Gastrocnemius medialis (tissue), 4 donors: ENCODE measurements at regions not wholly inside any gene's neighbourhood (a gene's known extent, or its start where the extent isn't known, plus 50 kb on each side); places are given as distances from the start of the nearest gene placed in this dataset.

ENCODE experiments used
- ATAC-seq, 2 donors: fragments of 150-250 bp; one replicate each; pipeline ENCODE4 v1.9.1; 2016
- DNase-seq, 2 donors: peaks; one replicate each; pipeline ENCODE4 v3.0.0-alpha.2; 2019
- H3K27ac ChIP-seq, 4 donors: fragments of 200-600 bp; sonication (generic); 1 replicate in 1 of 4; 2 replicates in 3 of 4; pipeline ENCODE4 v1.5.1; 2016 to 2018; ENCODE audit warnings: mild to moderate bottlenecking in 2 of 4, moderate library complexity in 1 of 4
- H3K27me3 ChIP-seq, 3 donors: fragments of 200-600 bp; sonication (generic) in 2 of 3; 1 replicate in 1 of 3; 2 replicates in 2 of 3; pipeline versions ENCODE4 v1.5.1 to v1.6.0; 2016 to 2019; ENCODE audit warnings: mild to moderate bottlenecking in 1 of 3, moderate library complexity in 1 of 3
- H3K36me3 ChIP-seq, 2 donors: fragments of 200-600 bp; sonication (generic) in 1 of 2; one replicate each; pipeline ENCODE4 v1.5.1; 2017 to 2018
- H3K4me1 ChIP-seq, 2 donors: fragments of 200-600 bp; sonication (generic) in 1 of 2; one replicate each; pipeline ENCODE4 v1.5.1; 2016 to 2017; ENCODE audit warnings: mild to moderate bottlenecking in 2 of 2
- H3K4me3 ChIP-seq, 4 donors: fragments of 200-600 bp; sonication (generic) in 3 of 4; 1 replicate in 1 of 4; 2 replicates in 3 of 4; pipeline ENCODE4 v1.5.1; 2016 to 2019; ENCODE audit warnings: mild to moderate bottlenecking in 2 of 4
- H3K9me3 ChIP-seq, 3 donors: fragments of 200-600 bp; sonication (generic) in 2 of 3; 1 replicate in 1 of 3; 2 replicates in 2 of 3; pipeline ENCODE4 v1.5.1; 2016 to 2019
- CTCF ChIP-seq, 5 experiments: fragments of 450-650 bp in 3 of 5; fragments of 200-600 bp in 2 of 5; sonication (generic) in 2 of 5; IDR thresholded peaks in 4 of 5; conservative IDR thresholded peaks in 1 of 5; 1 replicate in 4 of 5; 2 replicates in 1 of 5; pipeline ENCODE4 v1.5.1; 2016 to 2019; ENCODE audit warnings: antibody characterized with exemption in 5 of 5, mild to moderate bottlenecking in 3 of 5, moderate library complexity in 3 of 5
- POLR2A ChIP-seq, 2 donors: fragments of 450-650 bp; IDR thresholded peaks; one replicate each; pipeline ENCODE4 v1.6.1; 2017; ENCODE audit warnings: antibody characterized with exemption in 2 of 2, mild to moderate bottlenecking in 2 of 2, moderate library complexity in 2 of 2
- in situ Hi-C, 4 donors: fragments of 200-750 bp; cut with MboI; loops; one replicate each; pipeline versions ENCODE4 v1.15.0 to v1.8.0; 2017; ENCODE audit warnings: low sequenced_read_pairs in 4 of 4
- intact Hi-C: fragments of 100-400 bp; cut with DNase I; formaldehyde crosslinking; loops from one replicate; pipeline ENCODE4 v1.15.1; 2023; ENCODE audit warnings: low total_unique reads

GRCh38 chr7:98465022-98465421 is 64.1 kb upstream of the BAIAP2L1 start:
- no peak overlapping the region for H3K4me3 ChIP-seq
- in situ Hi-C loops (no loop called here), intact Hi-C loops (no loop called here)
- TF ChIP-seq POLR2A (IDR thresholded peaks at IDR 0.05) (no peak), CTCF (IDR thresholded peaks at IDR 0.05 in 4 of 5, conservative IDR thresholded peaks at IDR 0.05 in 1 of 5) (no peak)
- H3K36me3 ChIP-seq: no peaks in the 10 kb centered on the region
- H3K9me3 ChIP-seq: no peaks in the 10 kb centered on the region
- no peak overlapping the region for H3K27ac ChIP-seq
- DNase-seq (no peak), ATAC-seq (no peak)
- H3K27me3 ChIP-seq: peaks cover 0 to 7% (median 4%) of the 10 kb centered on the region in 3 donors
- no peaks in the 10 kb centered on the region for H3K4me1 ChIP-seq

GRCh38 chr7:98464558-98464940 is 63.7 kb upstream of the BAIAP2L1 start:
- Histone ChIP-seq H3K9me3 (no peaks in the 10 kb centered on the region), H3K4me1 (no peaks in the 10 kb centered on the region), H3K36me3 (no peaks in the 10 kb centered on the region), H3K27me3 (peaks cover 0 to 6% (median 0%) of the 10 kb centered on the region in 3 donors), H3K4me3 (no peak overlapping the region), H3K27ac (no peak overlapping the region)
- in situ Hi-C loops (no loop called here), intact Hi-C loops (no loop called here)
- ATAC-seq (no peak), DNase-seq (no peak)
- no peak for TF ChIP-seq CTCF (IDR thresholded peaks at IDR 0.05 in 4 of 5, conservative IDR thresholded peaks at IDR 0.05 in 1 of 5)
- TF ChIP-seq POLR2A (IDR thresholded peaks at IDR 0.05): no peak

- DNase-seq (no peak), ATAC-seq (no peak)
- Histone ChIP-seq H3K9me3 (no peaks in the 10 kb centered on the region), H3K4me3 (no peak overlapping the region), H3K27me3 (peaks cover 0 to 3% (median 0%) of the 10 kb centered on the region in 3 donors), H3K36me3 (no peaks in the 10 kb centered on the region), H3K4me1 (no peaks in the 10 kb centered on the region), H3K27ac (no peak overlapping the region)
- intact Hi-C loops: no loop called here
- in situ Hi-C loops: no loop called here
- no peak for TF ChIP-seq POLR2A (IDR thresholded peaks at IDR 0.05)
- TF ChIP-seq CTCF (IDR thresholded peaks at IDR 0.05 in 4 of 5, conservative IDR thresholded peaks at IDR 0.05 in 1 of 5): no peak
Measured at GRCh38 chr7:98463837-98464557, 63.1 kb upstream of the BAIAP2L1 start.

- intact Hi-C loops: no loop called here
- Histone ChIP-seq H3K27ac (no peak overlapping the region), H3K9me3 (no peaks in the 10 kb centered on the region), H3K4me1 (no peaks in the 10 kb centered on the region), H3K4me3 (no peak overlapping the region), H3K27me3 (no peaks in the 10 kb centered on the region), H3K36me3 (no peaks in the 10 kb centered on the region)
- DNase-seq: no peak
- ATAC-seq: no peak
- TF ChIP-seq CTCF (IDR thresholded peaks at IDR 0.05 in 4 of 5, conservative IDR thresholded peaks at IDR 0.05 in 1 of 5) (no peak), POLR2A (IDR thresholded peaks at IDR 0.05) (no peak)
- in situ Hi-C loops: no loop called here
Measured at GRCh38 chr7:98462911-98463633, 62.2 kb upstream of the BAIAP2L1 start.
